IMR-90 (cell line): ENCODE measurements at regions not wholly inside any gene's neighbourhood (a gene's known extent, or its start where the extent isn't known, plus 50 kb on each side); places are given as distances from the start of the nearest gene placed in this dataset.

Experiments
- ATAC-seq: fragments of 200-7000 bp; cut with Tn5 transposase; 2 replicates; pipeline ENCODE4 v1.9.1; 2020; ENCODE audit warnings: low read depth, mild to moderate bottlenecking, moderate library complexity
- BruUV-seq: library from RNA; stranded (reverse); fragments of 400-500 nt; replicated peaks from 2 replicates; lab custom pipeline; 2021; lab: Mats Ljungman, UMichigan
- CTCF ChIA-PET: fragments of 300-600 bp; formaldehyde crosslinking; extraction: SDS; loops from one replicate; lab custom pipeline; 2021; ENCODE audit warnings: antibody characterized with exemption; lab: Yijun Ruan, JAX
- POLR2A ChIA-PET: fragments of 300-600 bp; sonication (Branson Sonifier 250); formaldehyde crosslinking; loops from one replicate; lab custom pipeline; 2022; ENCODE audit warnings: antibody characterized with exemption; ENCODE audit not compliant: unreplicated experiment; lab: Charles Lee
- DNase-seq: peaks from one replicate; pipeline ENCODE4 v3.0.0; 2013
- H2AFZ ChIP-seq: replicated peaks from 2 replicates; pipeline ENCODE3; 2013; ENCODE audit warnings: low read length, mild to moderate bottlenecking; ENCODE audit not compliant: poor library complexity
- H2AK5ac ChIP-seq: 2 replicates; pipeline ENCODE4 v1.6.1; 2013; ENCODE audit warnings: low read depth, low read length, inconsistent platforms
- H2AK9ac ChIP-seq: replicated peaks from 2 replicates; pipeline ENCODE3; 2013; ENCODE audit warnings: mild to moderate bottlenecking, low read depth, low read length, moderate library complexity; ENCODE audit not compliant: poor library complexity
- H2BK120ac ChIP-seq: 2 replicates; pipeline ENCODE4 v1.6.1; 2013; ENCODE audit warnings: low read depth, low read length, inconsistent platforms
- H2BK15ac ChIP-seq: 3 replicates; pipeline ENCODE4 v1.6.1; 2013; ENCODE audit warnings: low read depth, low read length, inconsistent platforms
- H2BK20ac ChIP-seq: 2 replicates; pipeline ENCODE4 v1.6.1; 2013; ENCODE audit warnings: low read depth, mild to moderate bottlenecking, inconsistent platforms, low read length, moderate library complexity
- H2BK5ac ChIP-seq: 2 replicates; pipeline ENCODE4 v1.6.1; 2013; ENCODE audit warnings: mild to moderate bottlenecking, low read depth, low read length, inconsistent platforms; ENCODE audit not compliant: poor library complexity, severe bottlenecking
- H3K14ac ChIP-seq: replicated peaks from 2 replicates; pipeline ENCODE4 v1.6.1; 2013; ENCODE audit warnings: low read depth, low read length, inconsistent platforms
- H3K18ac ChIP-seq: 2 replicates; pipeline ENCODE4 v1.6.1; 2013; ENCODE audit warnings: low read depth, low read length, control low read depth
- H3K23ac ChIP-seq: 2 replicates; pipeline ENCODE4 v1.6.1; 2013; ENCODE audit warnings: low read depth, low read length, inconsistent platforms
- H3K27ac ChIP-seq: 2 replicates; pipeline ENCODE4 v1.5.1; 2013; ENCODE audit warnings: mild to moderate bottlenecking, control low read depth, low read length; ENCODE audit not compliant: insufficient read depth
- H3K27me3 ChIP-seq: 2 replicates; pipeline ENCODE4 v1.6.1; 2013; ENCODE audit warnings: low read length; ENCODE audit not compliant: control insufficient read depth, insufficient read depth
- H3K36me3 ChIP-seq: 2 replicates; pipeline ENCODE4 v1.6.1; 2013; ENCODE audit warnings: low read length, mixed read lengths; ENCODE audit not compliant: control insufficient read depth, insufficient read depth
- H3K4ac ChIP-seq: 2 replicates; pipeline ENCODE4 v1.6.1; 2013; ENCODE audit warnings: low read depth, low read length, inconsistent platforms
- H3K4me1 ChIP-seq: 2 replicates; pipeline ENCODE4 v1.6.1; 2013; ENCODE audit warnings: low read length, mixed read lengths; ENCODE audit not compliant: control insufficient read depth, insufficient read depth
- H3K4me2 ChIP-seq: 2 replicates; pipeline ENCODE4 v1.6.1; 2013; ENCODE audit warnings: low read depth, mild to moderate bottlenecking, control low read depth, low read length, moderate library complexity
- H3K4me3 ChIP-seq: 2 replicates; pipeline ENCODE4 v1.5.1; 2013; ENCODE audit warnings: low read depth, mild to moderate bottlenecking, control low read depth, low read length, moderate library complexity; ENCODE audit not compliant: insufficient read depth
- H3K56ac ChIP-seq: 2 replicates; pipeline ENCODE4 v1.6.1; 2013; ENCODE audit warnings: low read length, inconsistent platforms; ENCODE audit not compliant: insufficient read depth; ENCODE audit errors: extremely low read depth
- H3K79me1 ChIP-seq, 2 experiments: 2 replicates each; pipeline ENCODE4 v1.6.1; 2013; ENCODE audit warnings: low read length in 2 of 2, inconsistent platforms in 1 of 2, low read depth in 1 of 2
- H3K9ac ChIP-seq: 2 replicates; pipeline ENCODE4 v1.6.1; 2013; ENCODE audit warnings: low read depth, low read length, control low read depth
- H3K9me1 ChIP-seq: 2 replicates; pipeline ENCODE4 v1.6.1; 2013; ENCODE audit warnings: low read length, inconsistent platforms; ENCODE audit not compliant: insufficient read depth
- H3K9me3 ChIP-seq: 2 replicates; pipeline ENCODE4 v1.6.1; 2013; ENCODE audit warnings: low read length; ENCODE audit not compliant: control insufficient read depth, insufficient read depth
- H4K20me1 ChIP-seq: 2 replicates; pipeline ENCODE4 v1.6.1; 2013; ENCODE audit warnings: low read length, inconsistent platforms; ENCODE audit not compliant: insufficient read depth
- H4K5ac ChIP-seq: 2 replicates; pipeline ENCODE4 v1.6.1; 2013; ENCODE audit warnings: mild to moderate bottlenecking, low read depth, low read length, control low read depth
- H4K8ac ChIP-seq, 2 experiments: 2 replicates each; pipeline ENCODE4 v1.6.1; 2013; ENCODE audit warnings: low read depth in 2 of 2, low read length in 2 of 2, control low read depth in 1 of 2, inconsistent platforms in 1 of 2
- H4K91ac ChIP-seq: 2 replicates; pipeline ENCODE4 v1.6.1; 2013; ENCODE audit warnings: low read depth, low read length, inconsistent platforms; ENCODE audit not compliant: insufficient read depth
- BHLHE40 ChIP-seq: fragments of 150-350 bp; IDR thresholded peaks from 2 replicates; pipeline ENCODE4 v1.6.1; 2016; ENCODE audit warnings: mild to moderate bottlenecking, low read depth, low read length
- CEBPB ChIP-seq: IDR thresholded peaks from 2 replicates; pipeline ENCODE4 v1.6.1; 2012; ENCODE audit warnings: low read depth, low read length, improper control_type of control experiment
- CHD1 ChIP-seq: IDR thresholded peaks from 2 replicates; pipeline ENCODE4 v1.6.1; 2012; ENCODE audit warnings: low read depth, low read length, improper control_type of control experiment
- CTCF ChIP-seq: conservative IDR thresholded peaks from 2 replicates; pipeline ENCODE4 v1.5.1; 2012; ENCODE audit warnings: mild to moderate bottlenecking, low read depth, low read length, improper control_type of control experiment
- FOS ChIP-seq: fragments of 150-350 bp; IDR thresholded peaks from 2 replicates; pipeline ENCODE4 v1.6.1; 2016; ENCODE audit warnings: low read depth, low read length
- MAFK ChIP-seq: IDR thresholded peaks from 2 replicates; pipeline ENCODE4 v1.6.1; 2012; ENCODE audit warnings: low read depth, low read length, improper control_type of control experiment
- MAZ ChIP-seq: IDR thresholded peaks from 2 replicates; pipeline ENCODE4 v1.6.1; 2012; ENCODE audit warnings: low read depth, mild to moderate bottlenecking, low read length, improper control_type of control experiment, moderate library complexity, borderline replicate concordance
- MXI1 ChIP-seq: IDR thresholded peaks from 2 replicates; pipeline ENCODE4 v1.6.1; 2012; ENCODE audit warnings: low read depth, mild to moderate bottlenecking, low read length, moderate library complexity, borderline replicate concordance
- NFE2L2 ChIP-seq: fragments of 150-350 bp; IDR thresholded peaks from 2 replicates; pipeline ENCODE4 v1.6.1; 2016; ENCODE audit warnings: low read depth, mild to moderate bottlenecking, low read length
- POLR2A ChIP-seq: IDR thresholded peaks from 2 replicates; pipeline ENCODE4 v1.6.1; 2012; ENCODE audit warnings: mild to moderate bottlenecking, low read depth, low read length
- RAD21 ChIP-seq: IDR thresholded peaks from 2 replicates; pipeline ENCODE4 v1.6.1; 2012; ENCODE audit warnings: low read length, improper control_type of control experiment
- RCOR1 ChIP-seq: IDR thresholded peaks from 2 replicates; pipeline ENCODE4 v1.6.1; 2012; ENCODE audit warnings: mild to moderate bottlenecking, low read length, improper control_type of control experiment; ENCODE audit not compliant: insufficient replicate concordance
- RFX5 ChIP-seq: IDR thresholded peaks from 2 replicates; pipeline ENCODE4 v1.8.0; 2012; ENCODE audit warnings: low read depth, mild to moderate bottlenecking, low read length, moderate library complexity
- SMC3 ChIP-seq: fragments of 150-350 bp; IDR thresholded peaks from 2 replicates; pipeline ENCODE4 v1.6.1; 2016; ENCODE audit warnings: low read depth, mild to moderate bottlenecking, antibody characterized with exemption, low read length, moderate library complexity
- USF2 ChIP-seq: fragments of 150-350 bp; IDR thresholded peaks from 2 replicates; pipeline ENCODE4 v1.6.1; 2017; ENCODE audit warnings: mild to moderate bottlenecking, antibody characterized with exemption, low read length, low read depth
- WGBS, 2 experiments: methylation state at CpG; one replicate each; pipeline versions ENCODE4 v1.1.5 to v1.1.7; 2013; ENCODE audit warnings: missing lambda C conversion rate in 2 of 2; ENCODE audit not compliant: insufficient read length in 1 of 2; ENCODE audit errors: extremely low coverage in 2 of 2; 5-methylcytosine and 5-hydroxymethylcytosine counted together
- dilution Hi-C: fragments of 300-500 bp; cut with HindIII; formaldehyde crosslinking; loops from one replicate; pipeline ENCODE4 v1.14.3; 2018; ENCODE audit warnings: low sequenced_read_pairs; ENCODE audit not compliant: unreplicated experiment
- in situ Hi-C: fragments of 300-500 bp; cut with MboI; formaldehyde crosslinking; loops from 3 replicates; pipeline ENCODE4 v1.14.3; 2019; ENCODE audit warnings: low sequenced_read_pairs, inconsistent platforms, mixed read lengths
- intact Hi-C: fragments of 100-400 bp; cut with micrococcal nuclease; formaldehyde crosslinking; loops from 2 replicates; pipeline ENCODE4 v1.10.0; 2022

GRCh38 chr9:90073186-90073945 is 468.6 kb downstream of the GADD45G start:
- Histone ChIP-seq H3K36me3 (no peaks in the 10 kb centered on the region), H4K8ac (no peak overlapping the region), H2AK5ac (no peak overlapping the region), H3K56ac (no peak overlapping the region), H4K91ac (no peak overlapping the region), H3K4ac (no peak overlapping the region), H3K27ac (no peak overlapping the region), H2BK5ac (no peak overlapping the region), H3K9me1 (no peaks in the 10 kb centered on the region), H3K4me2 (no peak overlapping the region), H3K23ac (no peak overlapping the region), H3K4me1 (no peaks in the 10 kb centered on the region), H3K79me1 (no peaks in the 10 kb centered on the region), H3K27me3 (0 out of 2 replicates have a peak, but pooled peaks cover 3% of the 10 kb centered on the region), H2BK120ac (no peak overlapping the region), H3K9ac (no peak overlapping the region), H4K5ac (no peak overlapping the region), H3K18ac (no peak overlapping the region), H3K14ac (no peak overlapping the region), H4K20me1 (no peaks in the 10 kb centered on the region), H3K4me3 (no peak overlapping the region), H2BK15ac (no peak overlapping the region), H2AK9ac (no peak overlapping the region), H2BK20ac (no peak overlapping the region), H3K9me3 (no peaks in the 10 kb centered on the region), H2AFZ (no peak overlapping the region)
- DNase-seq (no peak), ATAC-seq (no peak)
- in situ Hi-C loops (no loop called here), intact Hi-C loops (no loop called here), dilution Hi-C loops (no loop called here)
- CTCF ChIA-PET: no interaction called here
- POLR2A ChIA-PET: no interaction called here
- no TSS peak for BruUV-seq
- 0% methylated on average over 1 of the region's 3 CpGs; no CpG with 5 or more reads in 1 of the 2 experiments for WGBS, 2 experiments
- TF ChIP-seq MAZ (no peak), BHLHE40 (no peak), USF2 (no peak), CHD1 (no peak), RFX5 (no peak), SMC3 (no peak), NFE2L2 (no peak), CTCF (no peak), CEBPB (no peak), MAFK (no peak), FOS (no peak), RCOR1 (no peak), POLR2A (no peak), MXI1 (no peak), RAD21 (no peak)
